MCF 10A (cell line): ENCODE measurements at regions not wholly inside any gene's neighbourhood (a gene's known extent, or its start where the extent isn't known, plus 50 kb on each side); places are given as distances from the start of the nearest gene placed in this dataset.

ENCODE experiments used
- BruUV-seq: library from RNA; stranded (reverse); fragments of 400-500 nt; replicated peaks from 2 replicates; lab custom pipeline; 2021; lab: Mats Ljungman, UMichigan
- CTCF ChIA-PET: fragments of 300-600 bp; sonication (Branson Sonifier 250); formaldehyde crosslinking; extraction: SDS; loops from one replicate; lab custom pipeline; 2021; ENCODE audit warnings: antibody characterized with exemption, inconsistent platforms; lab: Yijun Ruan, JAX
- POLR2A ChIA-PET: fragments of 300-600, 350-650 bp; sonication (Branson Sonifier 250); formaldehyde crosslinking; extraction: SDS; loops from one replicate; lab custom pipeline; 2020; ENCODE audit warnings: antibody characterized with exemption, inconsistent platforms; lab: Yijun Ruan, JAX
- DNase-seq: peaks from one replicate; pipeline ENCODE4 v3.0.0-alpha.2; 2018; ENCODE audit not compliant: unreplicated experiment
- H3K27ac Mint-ChIP-seq: one replicate; pipeline ENCODE4 v1.8.0; 2022; ENCODE audit warnings: mild to moderate bottlenecking, low read depth, mixed read lengths; ENCODE audit not compliant: unreplicated experiment
- H3K27me3 Mint-ChIP-seq: one replicate; pipeline ENCODE4 v1.8.0; 2022; ENCODE audit warnings: mixed read lengths; ENCODE audit not compliant: insufficient read depth, unreplicated experiment
- H3K36me3 Mint-ChIP-seq: one replicate; pipeline ENCODE4 v1.8.0; 2022; ENCODE audit warnings: mild to moderate bottlenecking, moderate library complexity, mixed read lengths; ENCODE audit not compliant: insufficient read depth, unreplicated experiment
- H3K4me1 Mint-ChIP-seq: one replicate; pipeline ENCODE4 v1.8.0; 2022; ENCODE audit warnings: mixed read lengths; ENCODE audit not compliant: insufficient read depth, unreplicated experiment
- H3K4me3 Mint-ChIP-seq: one replicate; pipeline ENCODE4 v1.8.0; 2022; ENCODE audit warnings: mild to moderate bottlenecking, moderate library complexity, mixed read lengths; ENCODE audit not compliant: unreplicated experiment
- H3K9me3 Mint-ChIP-seq: one replicate; pipeline ENCODE4 v1.8.0; 2022; ENCODE audit warnings: mixed read lengths; ENCODE audit not compliant: unreplicated experiment
- intact Hi-C: fragments of 100-400 bp; cut with micrococcal nuclease; formaldehyde crosslinking; loops from 2 replicates; pipeline ENCODE4 v1.14.1; 2022
- TF ChIP-seq, protein P1 (sequence below): fragments of 200-600 bp; IDR thresholded peaks from one replicate; pipeline ENCODE4 v1.8.0; 2022; ENCODE audit warnings: antibody characterized with exemption, mild to moderate bottlenecking; ENCODE audit not compliant: unreplicated experiment

DNA sequence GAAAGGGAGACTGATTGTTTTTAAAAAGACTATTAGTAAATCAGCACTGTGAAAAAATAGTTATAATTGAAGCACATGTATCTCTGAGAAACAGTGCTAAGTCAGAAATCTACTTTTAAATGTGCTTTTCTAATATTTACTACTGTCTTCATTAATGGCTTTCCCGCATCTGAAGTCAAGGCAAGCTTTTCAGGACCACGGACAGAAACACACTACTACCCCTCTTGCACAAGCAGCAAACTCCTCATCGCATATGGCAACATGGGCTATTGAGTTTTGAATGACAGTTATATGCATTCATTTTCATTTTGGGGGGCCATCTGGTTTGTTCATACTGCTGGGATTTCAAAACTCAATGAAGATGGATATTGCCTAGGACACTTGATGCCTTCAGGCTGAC is 433.4 kb upstream of the CAMK1G start:
- no peaks in the 10 kb centered on the region for H3K4me1 Mint-ChIP-seq
- no peaks in the 10 kb centered on the region for H3K36me3 Mint-ChIP-seq
- intact Hi-C loops: no loop called here

DNA sequence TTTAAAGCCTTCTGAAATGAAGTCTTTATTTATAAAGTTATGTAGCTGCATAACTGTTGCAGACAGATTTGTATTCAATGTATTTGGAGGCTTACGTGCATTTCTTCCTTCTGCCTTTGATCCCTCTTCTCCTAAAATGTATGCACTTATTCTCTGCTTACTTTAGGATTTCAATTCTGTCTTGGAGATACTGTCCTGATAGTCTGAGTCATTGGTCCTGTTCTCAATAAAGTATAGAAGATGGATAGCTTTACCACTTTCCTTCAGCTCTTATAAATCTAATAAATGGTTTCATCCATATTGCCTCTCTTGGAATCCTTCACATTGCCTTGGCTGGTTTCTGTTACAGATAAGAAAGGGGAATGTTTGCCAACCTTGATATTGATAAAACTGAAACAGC is 430.1 kb upstream of the CAMK1G start:
- TF ChIP-seq, protein P1, sequence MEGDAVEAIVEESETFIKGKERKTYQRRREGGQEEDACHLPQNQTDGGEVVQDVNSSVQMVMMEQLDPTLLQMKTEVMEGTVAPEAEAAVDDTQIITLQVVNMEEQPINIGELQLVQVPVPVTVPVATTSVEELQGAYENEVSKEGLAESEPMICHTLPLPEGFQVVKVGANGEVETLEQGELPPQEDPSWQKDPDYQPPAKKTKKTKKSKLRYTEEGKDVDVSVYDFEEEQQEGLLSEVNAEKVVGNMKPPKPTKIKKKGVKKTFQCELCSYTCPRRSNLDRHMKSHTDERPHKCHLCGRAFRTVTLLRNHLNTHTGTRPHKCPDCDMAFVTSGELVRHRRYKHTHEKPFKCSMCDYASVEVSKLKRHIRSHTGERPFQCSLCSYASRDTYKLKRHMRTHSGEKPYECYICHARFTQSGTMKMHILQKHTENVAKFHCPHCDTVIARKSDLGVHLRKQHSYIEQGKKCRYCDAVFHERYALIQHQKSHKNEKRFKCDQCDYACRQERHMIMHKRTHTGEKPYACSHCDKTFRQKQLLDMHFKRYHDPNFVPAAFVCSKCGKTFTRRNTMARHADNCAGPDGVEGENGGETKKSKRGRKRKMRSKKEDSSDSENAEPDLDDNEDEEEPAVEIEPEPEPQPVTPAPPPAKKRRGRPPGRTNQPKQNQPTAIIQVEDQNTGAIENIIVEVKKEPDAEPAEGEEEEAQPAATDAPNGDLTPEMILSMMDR: no peak
- H3K4me1 Mint-ChIP-seq: no peaks in the 10 kb centered on the region
- intact Hi-C loops: no loop called here
- BruUV-seq: no TSS peak
- no peaks in the 10 kb centered on the region for H3K36me3 Mint-ChIP-seq
- H3K4me3 Mint-ChIP-seq: no peak overlapping the region
- ChIA-PET CTCF (interaction anchor here (0.6 to 1.3 kb wide), 6 partner anchors 7 to 200 kb away, joined by 3 to 6 read pairs (median 3); no protein-coding TSS in a partner anchor), POLR2A (interaction anchor here (0.6 to 0.9 kb wide), 2 partner anchors 313 to 346 kb away, joined by 3 to 5 read pairs; no protein-coding TSS in a partner anchor)
- no peak for DNase-seq
- H3K27me3 Mint-ChIP-seq: peaks cover 81% of the 10 kb centered on the region
- H3K9me3 Mint-ChIP-seq: no peaks in the 10 kb centered on the region
- no peak overlapping the region for H3K27ac Mint-ChIP-seq

More for the DNA sequence above, 433.4 kb upstream of the CAMK1G start:
- ChIA-PET POLR2A (interaction anchor here (2.2 kb wide), 1 partner anchor 12 kb away, joined by 11 read pairs; no protein-coding TSS in a partner anchor), CTCF (interaction anchor here (1.1 kb wide), 1 partner anchor 13 kb away, joined by 3 read pairs; no protein-coding TSS in a partner anchor)
- Mint-ChIP-seq H3K9me3 (no peaks in the 10 kb centered on the region), H3K27me3 (peaks cover 62% of the 10 kb centered on the region), H3K4me3 (no peak overlapping the region), H3K27ac (no peak overlapping the region)
- TF ChIP-seq, protein P1: no peak
- DNase-seq: peak; percentile 90
- BruUV-seq: no TSS peak

DNA sequence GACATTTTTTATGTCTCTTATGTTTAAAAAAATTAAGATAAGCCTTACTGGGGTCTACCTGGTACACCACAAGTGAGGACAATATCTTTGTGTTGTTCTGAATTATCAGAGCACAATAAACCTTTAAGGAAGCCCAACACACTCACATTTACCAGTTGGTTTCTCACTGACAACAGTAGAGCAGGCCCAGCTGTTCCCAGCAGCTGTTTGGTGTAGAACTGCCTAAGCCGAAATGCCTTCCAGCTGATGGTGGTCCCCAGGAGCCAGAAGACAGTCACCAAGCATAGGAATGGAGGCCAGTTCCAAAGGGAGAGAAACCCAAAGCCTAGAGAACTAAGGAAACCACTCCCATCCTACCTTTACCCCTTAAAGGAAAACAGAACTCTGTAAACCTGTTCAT is 428.6 kb upstream of the CAMK1G start:
- intact Hi-C loops: no loop called here
- H3K4me1 Mint-ChIP-seq: no peaks in the 10 kb centered on the region
- H3K27ac Mint-ChIP-seq: no peak overlapping the region
- TF ChIP-seq, protein P1: no peak
- no peaks in the 10 kb centered on the region for H3K9me3 Mint-ChIP-seq
- DNase-seq: no peak
- H3K27me3 Mint-ChIP-seq: peaks cover 80% of the 10 kb centered on the region
- H3K4me3 Mint-ChIP-seq: no peak overlapping the region
- no TSS peak for BruUV-seq
- H3K36me3 Mint-ChIP-seq: no peaks in the 10 kb centered on the region
- CTCF ChIA-PET: interaction anchor here (0.7 kb wide), 1 partner anchor 200 kb away, joined by 3 read pairs; no protein-coding TSS in a partner anchor
- POLR2A ChIA-PET: interaction anchor here (0.7 kb wide), 1 partner anchor 34 kb away, joined by 3 read pairs; no protein-coding TSS in a partner anchor

DNA sequence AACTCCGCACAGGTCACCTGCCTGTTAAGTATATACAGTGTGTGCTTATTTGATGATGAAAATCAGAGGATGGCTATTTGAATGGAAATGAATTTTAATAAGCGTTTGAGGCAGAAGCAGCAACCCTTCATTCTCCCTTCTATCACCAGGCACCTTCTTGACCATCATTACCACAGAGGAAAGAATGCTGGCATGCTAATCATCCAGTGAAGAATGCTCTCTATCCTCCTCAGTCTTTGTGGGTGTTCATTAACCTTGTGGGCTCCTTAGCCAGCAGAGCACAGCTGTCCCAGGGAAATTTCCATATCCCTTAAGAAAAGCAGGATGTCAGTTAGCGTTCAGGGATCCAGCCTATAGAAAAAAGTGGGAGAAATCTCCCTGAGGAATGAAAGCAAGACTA is 428.0 kb upstream of the CAMK1G start:
- BruUV-seq: no TSS peak
- Mint-ChIP-seq H3K4me3 (no peak overlapping the region), H3K27ac (no peak overlapping the region), H3K9me3 (no peaks in the 10 kb centered on the region), H3K4me1 (no peaks in the 10 kb centered on the region), H3K27me3 (peaks cover 74% of the 10 kb centered on the region), H3K36me3 (no peaks in the 10 kb centered on the region)
- DNase-seq: no peak
- intact Hi-C loops: no loop called here
- ChIA-PET POLR2A (no interaction called here), CTCF (no interaction called here)
- TF ChIP-seq, protein P1: no peak
